Smooth muscle cell (in vitro differentiated cells): ENCODE measurements at regions not wholly inside any gene's neighbourhood (a gene's known extent, or its start where the extent isn't known, plus 50 kb on each side); places are given as distances from the start of the nearest gene placed in this dataset.
"Not testable (repeated sequence)": the region's sequence is repeated elsewhere in the genome, so short reads cannot be mapped to it uniquely, and the experiment has no call there.

ENCODE experiments used
- DNase-seq: peaks from one replicate; lab custom pipeline; 2025; ENCODE audit not compliant: unreplicated experiment; lab: John Stamatoyannopoulos, UW
- H2AFZ ChIP-seq: fragments of 200-600 bp; sonication (generic); 2 replicates; pipeline ENCODE4 v1.6.0; 2016; ENCODE audit warnings: antibody characterized with exemption, low read depth, mild to moderate bottlenecking
- H3F3A ChIP-seq: fragments of 200-600 bp; sonication (generic); 2 replicates; pipeline ENCODE4 v1.6.0; 2017; ENCODE audit warnings: antibody characterized with exemption, low read depth
- H3K27ac ChIP-seq: fragments of 200-600 bp; sonication (generic); 2 replicates; pipeline ENCODE4 v1.5.1; 2016; ENCODE audit warnings: low read depth, mild to moderate bottlenecking
- H3K27me3 ChIP-seq: fragments of 200-600 bp; sonication (generic); 2 replicates; pipeline ENCODE4 v1.6.1; 2016; ENCODE audit warnings: low read depth, mild to moderate bottlenecking
- H3K36me3 ChIP-seq: fragments of 200-600 bp; sonication (generic); 2 replicates; pipeline ENCODE4 v1.5.1; 2016; ENCODE audit warnings: low read depth
- H3K4me1 ChIP-seq: fragments of 200-600 bp; sonication (generic); 2 replicates; pipeline ENCODE4 v1.5.1; 2016; ENCODE audit warnings: low read depth
- H3K4me2 ChIP-seq: fragments of 200-600 bp; sonication (generic); 2 replicates; pipeline ENCODE4 v1.6.0; 2016; ENCODE audit warnings: mild to moderate bottlenecking
- H3K4me3 ChIP-seq: fragments of 200-600 bp; sonication (generic); 2 replicates; pipeline ENCODE4 v1.5.1; 2016; ENCODE audit warnings: mild to moderate bottlenecking
- H3K79me2 ChIP-seq: fragments of 200-600 bp; sonication (generic); 2 replicates; pipeline ENCODE4 v1.6.0; 2016; ENCODE audit warnings: low read depth, mild to moderate bottlenecking
- H3K9ac ChIP-seq: fragments of 200-600 bp; sonication (generic); 2 replicates; pipeline ENCODE4 v1.6.0; 2016; ENCODE audit warnings: low read depth
- H3K9me3 ChIP-seq: fragments of 200-600 bp; sonication (generic); replicated peaks from 2 replicates; pipeline ENCODE4 v1.5.1; 2016; ENCODE audit warnings: low read depth
- H4K20me1 ChIP-seq: fragments of 200-600 bp; sonication (generic); 2 replicates; pipeline ENCODE4 v1.6.0; 2016; ENCODE audit warnings: low read depth
- WGBS: methylation state at CpG from one replicate; pipeline ENCODE4 v1.1.7; 2016; ENCODE audit warnings: low lambda C conversion rate; 5-methylcytosine and 5-hydroxymethylcytosine counted together

DNA sequence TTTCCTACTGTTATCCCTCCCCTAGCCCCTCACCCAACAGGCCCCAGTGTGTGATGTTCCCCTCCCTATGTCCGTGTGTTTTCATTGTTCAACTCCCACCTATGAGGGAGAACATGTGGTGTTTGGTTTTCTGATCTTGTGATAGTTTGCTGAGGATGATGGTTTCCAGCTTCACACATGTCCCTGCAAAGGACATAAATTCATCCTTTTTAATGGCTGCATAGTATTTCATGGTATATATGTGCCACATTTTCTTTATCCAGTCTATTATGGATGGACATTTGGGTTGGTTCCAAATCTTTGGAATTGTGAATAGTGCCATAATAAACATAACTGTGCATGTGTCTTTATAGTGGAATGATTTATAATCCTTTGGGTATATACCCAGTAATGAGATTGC is 54.5 kb upstream of the NEK3 start:
- not testable (repeated sequence) for H3F3A ChIP-seq, H3K9ac ChIP-seq, H3K79me2 ChIP-seq, H3K4me1 ChIP-seq, DNase-seq, H3K9me3 ChIP-seq, H3K27me3 ChIP-seq, H3K27ac ChIP-seq, H3K4me3 ChIP-seq, H3K36me3 ChIP-seq, H2AFZ ChIP-seq, H4K20me1 ChIP-seq, H3K4me2 ChIP-seq
- WGBS, result 80% methylated on average over 1 of the region's 1 CpG

DNA sequence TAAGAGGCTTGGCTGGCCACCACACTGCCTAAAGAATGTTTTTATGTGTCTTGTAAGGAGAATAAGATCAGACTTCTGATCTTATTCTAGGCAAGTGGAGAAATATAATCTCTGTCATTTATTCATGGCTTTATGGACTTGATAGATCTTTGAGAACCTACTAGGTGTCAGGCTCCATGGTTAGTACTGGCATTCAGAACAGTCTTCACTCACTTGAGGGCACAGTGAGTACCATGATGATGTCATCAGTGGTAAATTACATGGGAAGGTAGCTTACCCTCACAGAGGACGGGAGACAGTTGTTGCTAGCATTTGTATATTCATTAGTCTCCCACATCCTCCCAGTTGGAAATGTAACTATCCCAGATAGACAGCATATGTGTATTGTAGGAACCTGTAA is 53.5 kb upstream of the NEK3 start:
- not testable (repeated sequence) for H3K27ac ChIP-seq, H4K20me1 ChIP-seq, H3K4me1 ChIP-seq, DNase-seq, H3K4me2 ChIP-seq, H3K27me3 ChIP-seq, H3K4me3 ChIP-seq, H3K79me2 ChIP-seq, H3F3A ChIP-seq, H3K9ac ChIP-seq, H3K36me3 ChIP-seq, H3K9me3 ChIP-seq, H2AFZ ChIP-seq
- 60% methylated on average over 1 of the region's 1 CpG for WGBS

DNA sequence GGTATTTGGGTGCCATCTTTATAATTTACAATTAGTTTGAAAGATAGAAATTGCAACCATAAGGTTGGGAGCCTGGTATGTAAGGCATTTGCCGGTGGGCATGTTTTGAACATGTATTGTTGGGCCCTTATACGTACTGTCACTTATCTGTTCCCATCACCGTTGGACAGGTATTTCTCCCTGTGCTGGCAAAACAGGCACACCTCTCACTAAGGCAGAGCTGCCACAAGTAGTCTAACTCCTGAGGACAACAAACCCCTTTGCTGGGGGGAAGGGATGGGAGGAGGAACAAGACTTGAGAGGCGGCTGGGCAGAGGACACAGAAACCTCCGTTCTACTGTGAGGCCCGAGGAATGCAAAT is 52.0 kb upstream of the NEK3 start:
- not testable (repeated sequence) for H3K36me3 ChIP-seq, H3K4me1 ChIP-seq, H3K27ac ChIP-seq, H3K4me2 ChIP-seq, H3K4me3 ChIP-seq, H4K20me1 ChIP-seq, H3K9ac ChIP-seq, H3K9me3 ChIP-seq, H3F3A ChIP-seq, H3K27me3 ChIP-seq, DNase-seq, H3K79me2 ChIP-seq
- WGBS, result 56% methylated on average over 6 of the region's 6 CpGs
- H2AFZ ChIP-seq, result peak overlapping the region; percentile 49

DNA sequence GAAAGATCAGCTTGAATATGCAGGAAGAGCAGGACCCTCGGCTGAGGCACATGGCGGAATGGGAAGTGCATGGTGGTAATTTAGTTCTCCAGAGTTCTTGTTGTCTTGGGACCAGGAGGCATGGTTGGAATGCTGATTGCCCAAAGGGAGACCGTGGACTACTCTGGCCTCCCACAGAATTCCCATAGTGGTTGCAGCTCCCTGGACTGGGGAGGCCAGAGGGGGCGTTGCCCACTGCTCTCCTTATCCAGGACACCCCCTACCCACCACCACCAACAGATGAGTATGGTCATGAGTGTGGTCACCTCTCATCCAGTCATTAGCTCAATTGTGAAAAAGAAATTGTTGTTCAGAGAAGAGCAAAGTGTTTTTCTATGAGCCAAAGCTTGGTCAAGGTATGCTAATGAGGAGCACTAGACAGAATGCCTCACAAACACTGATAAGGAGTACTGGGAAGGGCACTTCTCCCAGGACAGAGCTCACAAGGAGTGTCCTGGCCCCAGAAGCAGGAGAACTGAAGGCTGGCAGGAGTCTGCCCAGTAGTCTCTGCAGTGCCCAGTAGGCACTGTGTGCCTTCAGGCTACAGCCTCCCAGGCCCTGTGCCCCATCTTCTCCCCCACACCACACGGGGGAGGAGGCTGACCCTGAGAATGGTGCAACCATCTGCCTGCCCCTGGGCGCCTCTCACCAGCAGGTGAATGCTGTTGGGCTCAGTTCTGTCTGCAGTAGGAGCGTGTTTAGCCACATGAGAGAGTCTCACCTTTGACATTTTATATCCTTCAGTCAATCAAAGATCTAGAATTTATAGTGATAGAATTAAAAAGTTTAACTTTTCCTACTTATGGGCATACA is 51.4 kb upstream of the NEK3 start:
- H3K9me3 ChIP-seq, H2AFZ ChIP-seq, H4K20me1 ChIP-seq, H3K4me3 ChIP-seq, DNase-seq, H3K79me2 ChIP-seq, H3K27ac ChIP-seq, H3K9ac ChIP-seq, H3F3A ChIP-seq, H3K4me1 ChIP-seq, H3K27me3 ChIP-seq, H3K4me2 ChIP-seq, H3K36me3 ChIP-seq: not testable (repeated sequence)
- WGBS, result 85% methylated on average over 7 of the region's 7 CpGs
